ENCODE measurements at regions not wholly inside any gene's neighbourhood (a gene's known extent, or its start where the extent isn't known, plus 50 kb on each side); places are given as distances from the start of the nearest gene placed in this dataset.

DNA sequence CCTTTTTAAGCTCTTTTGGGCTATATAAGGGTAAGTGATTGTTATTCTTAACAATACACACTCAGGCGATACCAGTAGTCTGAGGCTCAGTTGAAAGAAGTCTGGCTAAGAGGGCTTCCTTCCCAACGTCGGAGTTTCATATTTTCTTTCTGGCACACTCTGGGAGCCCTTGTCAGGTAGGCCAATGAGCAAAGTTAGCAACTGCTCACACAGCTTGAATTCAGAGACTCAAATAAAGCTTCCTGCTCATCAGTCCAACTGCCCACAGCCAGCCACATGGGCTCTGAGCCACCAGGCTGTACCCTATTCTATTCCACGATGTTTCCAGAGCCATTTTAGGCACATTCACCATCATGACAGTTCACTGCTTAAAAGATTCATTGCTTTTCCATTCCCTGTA lies 155.1 kb upstream of the TBL1XR1 start:
- TF ChIP-seq POLR2A (IDR thresholded peaks at IDR 0.05; ENCODE audit: low read depth, low read length) (no peak), POLR2AphosphoS5 (IDR thresholded peaks at IDR 0.05; ENCODE audit: insufficient read depth, low read depth, low read length) (no peak)
- TF ChIP-seq, protein P1, sequence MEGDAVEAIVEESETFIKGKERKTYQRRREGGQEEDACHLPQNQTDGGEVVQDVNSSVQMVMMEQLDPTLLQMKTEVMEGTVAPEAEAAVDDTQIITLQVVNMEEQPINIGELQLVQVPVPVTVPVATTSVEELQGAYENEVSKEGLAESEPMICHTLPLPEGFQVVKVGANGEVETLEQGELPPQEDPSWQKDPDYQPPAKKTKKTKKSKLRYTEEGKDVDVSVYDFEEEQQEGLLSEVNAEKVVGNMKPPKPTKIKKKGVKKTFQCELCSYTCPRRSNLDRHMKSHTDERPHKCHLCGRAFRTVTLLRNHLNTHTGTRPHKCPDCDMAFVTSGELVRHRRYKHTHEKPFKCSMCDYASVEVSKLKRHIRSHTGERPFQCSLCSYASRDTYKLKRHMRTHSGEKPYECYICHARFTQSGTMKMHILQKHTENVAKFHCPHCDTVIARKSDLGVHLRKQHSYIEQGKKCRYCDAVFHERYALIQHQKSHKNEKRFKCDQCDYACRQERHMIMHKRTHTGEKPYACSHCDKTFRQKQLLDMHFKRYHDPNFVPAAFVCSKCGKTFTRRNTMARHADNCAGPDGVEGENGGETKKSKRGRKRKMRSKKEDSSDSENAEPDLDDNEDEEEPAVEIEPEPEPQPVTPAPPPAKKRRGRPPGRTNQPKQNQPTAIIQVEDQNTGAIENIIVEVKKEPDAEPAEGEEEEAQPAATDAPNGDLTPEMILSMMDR (IDR thresholded peaks at IDR 0.05; ENCODE audit: extremely low read depth in 1 of 2, insufficient read depth in 1 of 2, low read depth in 1 of 2, low read length in 2 of 2), result no peak
- TF ChIP-seq, protein P2, sequence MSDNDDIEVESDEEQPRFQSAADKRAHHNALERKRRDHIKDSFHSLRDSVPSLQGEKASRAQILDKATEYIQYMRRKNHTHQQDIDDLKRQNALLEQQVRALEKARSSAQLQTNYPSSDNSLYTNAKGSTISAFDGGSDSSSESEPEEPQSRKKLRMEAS (IDR thresholded peaks at IDR 0.05; ENCODE audit: insufficient read depth, insufficient read length), result no peak
